Adrenal gland (tissue), 5 donors: ENCODE measurements at regions not wholly inside any gene's neighbourhood (a gene's known extent, or its start where the extent isn't known, plus 50 kb on each side); places are given as distances from the start of the nearest gene placed in this dataset.

Experiments used
- POLR2A ChIP-seq, 2 donors: fragments of 450-650 bp; IDR thresholded peaks; one replicate each; pipeline ENCODE4 v1.6.1; 2017; ENCODE audit warnings: antibody characterized with exemption in 2 of 2, mild to moderate bottlenecking in 2 of 2, moderate library complexity in 1 of 2
- TF ChIP-seq, protein P1 (sequence below), 6 experiments: fragments of 450-650 bp in 4 of 6; fragments of 200-600 bp in 2 of 6; sonication (generic) in 1 of 6; IDR thresholded peaks; 1 replicate in 5 of 6; 2 replicates in 1 of 6; pipeline versions ENCODE4 v1.5.1 to v1.8.0; 2016 to 2021; ENCODE audit warnings: antibody characterized with exemption in 6 of 6, mild to moderate bottlenecking in 2 of 6, moderate library complexity in 1 of 6
- donor health status: DM: no; HTN: no; CAD: no.

DNA sequence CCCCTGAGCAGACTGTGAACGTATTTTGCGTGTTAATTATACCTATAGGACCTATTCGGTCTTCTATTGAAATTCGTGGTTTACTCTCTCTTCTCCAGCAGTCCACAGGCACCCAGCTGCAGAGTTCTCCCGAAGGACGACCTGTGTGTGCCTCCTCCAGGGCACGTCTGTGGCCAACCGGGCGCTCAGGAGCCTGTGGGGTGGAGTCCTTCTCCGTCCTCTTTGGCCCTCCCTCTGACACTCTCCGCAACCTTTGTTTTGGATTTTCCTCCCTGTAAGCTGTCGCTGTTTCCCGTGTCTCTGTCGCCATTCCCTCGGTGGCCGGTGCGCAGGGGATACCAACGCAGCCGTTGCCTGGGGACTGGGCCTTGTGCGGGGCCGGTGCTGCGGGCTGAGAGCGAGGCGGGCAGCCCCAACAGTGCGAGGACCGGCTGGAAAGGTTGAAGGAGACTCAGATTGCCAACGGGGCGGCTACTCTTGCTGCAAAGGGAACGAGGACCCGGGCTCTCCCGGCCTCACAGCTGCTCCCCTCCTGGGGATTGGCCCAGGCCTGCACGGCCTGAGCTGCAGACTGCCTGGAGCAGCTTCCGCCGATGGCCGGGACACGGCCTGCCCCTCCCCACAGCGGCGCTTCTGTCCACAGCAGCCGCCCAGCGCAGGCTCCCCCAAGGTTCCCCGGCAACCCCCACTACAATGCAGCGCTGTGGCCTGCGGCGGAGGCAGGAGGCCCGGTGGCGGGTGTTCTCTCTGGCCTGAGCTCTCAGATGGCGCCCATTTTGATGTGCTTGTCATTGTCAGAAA, 221.0 kb downstream of the MTX2 start:
- TF ChIP-seq, protein P1, sequence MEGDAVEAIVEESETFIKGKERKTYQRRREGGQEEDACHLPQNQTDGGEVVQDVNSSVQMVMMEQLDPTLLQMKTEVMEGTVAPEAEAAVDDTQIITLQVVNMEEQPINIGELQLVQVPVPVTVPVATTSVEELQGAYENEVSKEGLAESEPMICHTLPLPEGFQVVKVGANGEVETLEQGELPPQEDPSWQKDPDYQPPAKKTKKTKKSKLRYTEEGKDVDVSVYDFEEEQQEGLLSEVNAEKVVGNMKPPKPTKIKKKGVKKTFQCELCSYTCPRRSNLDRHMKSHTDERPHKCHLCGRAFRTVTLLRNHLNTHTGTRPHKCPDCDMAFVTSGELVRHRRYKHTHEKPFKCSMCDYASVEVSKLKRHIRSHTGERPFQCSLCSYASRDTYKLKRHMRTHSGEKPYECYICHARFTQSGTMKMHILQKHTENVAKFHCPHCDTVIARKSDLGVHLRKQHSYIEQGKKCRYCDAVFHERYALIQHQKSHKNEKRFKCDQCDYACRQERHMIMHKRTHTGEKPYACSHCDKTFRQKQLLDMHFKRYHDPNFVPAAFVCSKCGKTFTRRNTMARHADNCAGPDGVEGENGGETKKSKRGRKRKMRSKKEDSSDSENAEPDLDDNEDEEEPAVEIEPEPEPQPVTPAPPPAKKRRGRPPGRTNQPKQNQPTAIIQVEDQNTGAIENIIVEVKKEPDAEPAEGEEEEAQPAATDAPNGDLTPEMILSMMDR (IDR thresholded peaks at IDR 0.05), result no peak
- no peak for TF ChIP-seq POLR2A (IDR thresholded peaks at IDR 0.05)
